Lung (tissue), 11 donors: ENCODE measurements at regions not wholly inside any gene's neighbourhood (a gene's known extent, or its start where the extent isn't known, plus 50 kb on each side); places are given as distances from the start of the nearest gene placed in this dataset.

Source experiments
- ATAC-seq: fragments of 200-7000 bp; cut with Tn5 transposase; one replicate; pipeline ENCODE4 v1.9.1; 2020; ENCODE audit warnings: moderate number of reproducible peaks; ENCODE audit not compliant: insufficient read depth, low FRiP score
- DNase-seq, 3 donors: peaks; one replicate each; pipeline ENCODE4 v3.0.0-alpha.2; 2013 to 2017
- H3K27ac ChIP-seq, 2 donors: one replicate each; pipeline ENCODE4 v1.5.1; 2013; ENCODE audit warnings: mild to moderate bottlenecking in 2 of 2, moderate library complexity in 2 of 2, control low read depth in 1 of 2, inconsistent platforms in 1 of 2, low read depth in 1 of 2, low read length in 1 of 2
- H3K27me3 ChIP-seq, 3 donors: one replicate each; pipeline ENCODE4 v1.5.1; 2013; ENCODE audit warnings: low read length in 2 of 3; ENCODE audit not compliant: control insufficient read depth in 3 of 3, insufficient read depth in 3 of 3
- H3K36me3 ChIP-seq, 4 donors: one replicate each; pipeline ENCODE4 v1.5.1; 2013; ENCODE audit warnings: low read length in 4 of 4, mild to moderate bottlenecking in 1 of 4, moderate library complexity in 1 of 4; ENCODE audit not compliant: control insufficient read depth in 4 of 4, insufficient read depth in 4 of 4
- H3K4me1 ChIP-seq, 5 donors: one replicate each; pipeline ENCODE4 v1.5.1; 2013; ENCODE audit warnings: low read length in 5 of 5, mild to moderate bottlenecking in 2 of 5, moderate library complexity in 1 of 5; ENCODE audit not compliant: control insufficient read depth in 5 of 5, insufficient read depth in 5 of 5
- H3K4me3 ChIP-seq: one replicate; pipeline ENCODE4 v1.5.1; 2013; ENCODE audit warnings: mild to moderate bottlenecking, control low read depth, moderate library complexity
- H3K9ac ChIP-seq, 2 donors: one replicate each; pipeline ENCODE4 v1.5.1; 2013; ENCODE audit warnings: low read length in 2 of 2, control low read depth in 1 of 2; ENCODE audit not compliant: insufficient read depth in 1 of 2
- H3K9me3 ChIP-seq, 4 donors: one replicate each; pipeline ENCODE4 v1.5.1; 2013; ENCODE audit warnings: low read length in 3 of 4, mild to moderate bottlenecking in 1 of 4, moderate library complexity in 1 of 4; ENCODE audit not compliant: control insufficient read depth in 4 of 4, insufficient read depth in 3 of 4
- CTCF ChIP-seq: IDR thresholded peaks from 2 replicates; pipeline ENCODE4 v1.5.1; 2012; ENCODE audit warnings: mild to moderate bottlenecking; ENCODE audit errors: control extremely low read depth, extremely low read depth
- WGBS, 2 donors: extraction: QIAGEN DNeasy Blood & Tissue Kit; methylation state at CpG; one replicate each; pipeline ENCODE4 v1.1.7; 2013; 5-methylcytosine and 5-hydroxymethylcytosine counted together
- donor health status: control.
- donor health status: control.
- donor health status: Bipolar disorder and iron deficiency.
- donor health status: healthy.
- donor health status: DM: yes; HTN: yes; CAD: no.

DNA sequence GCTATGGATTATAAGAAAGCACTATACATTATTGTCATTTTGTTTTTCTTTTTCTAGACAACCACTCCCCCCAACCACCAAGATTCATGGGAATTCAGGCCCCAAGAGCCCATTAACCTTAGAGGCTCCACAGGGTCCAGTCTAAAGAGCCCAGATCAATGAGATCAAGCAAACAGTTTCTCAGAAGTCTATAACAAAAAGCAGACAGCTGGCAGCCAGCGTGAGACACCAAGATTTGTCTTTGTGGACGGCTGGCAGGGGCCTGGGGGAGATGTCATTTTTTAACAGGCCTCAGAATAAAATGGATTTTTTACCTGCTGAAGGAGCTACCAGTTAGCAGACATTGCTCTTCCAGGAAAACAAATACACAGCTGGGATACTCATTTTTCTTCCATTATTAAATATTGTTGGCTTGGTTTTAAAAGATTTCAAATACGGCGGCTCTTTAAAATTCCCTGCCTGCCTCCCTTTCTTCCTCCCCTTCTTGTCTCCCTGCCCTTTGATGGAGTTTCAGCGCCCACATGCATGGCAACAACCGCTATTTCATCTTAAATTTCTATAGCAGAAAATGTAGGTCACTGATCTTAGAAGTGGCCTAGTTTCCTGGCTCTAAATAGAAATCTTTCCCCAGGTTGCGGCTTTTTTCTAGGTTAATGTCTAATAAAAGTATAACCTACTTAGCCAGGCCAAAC is 130.6 kb downstream of the FAM174B start:
- H3K4me3 ChIP-seq = no peak overlapping the region
- H3K27ac ChIP-seq = no peak overlapping the region
- H3K27me3 ChIP-seq = no peaks in the 10 kb centered on the region
- H3K9ac ChIP-seq = no peak overlapping the region
- no peaks in the 10 kb centered on the region for H3K9me3 ChIP-seq
- peaks cover 0 to 19% (median 6%) of the 10 kb centered on the region in 5 donors for H3K4me1 ChIP-seq
- peak in 1 of 3 donors; percentile 16 for DNase-seq
- WGBS, 2 donors = 89 to 94% methylated on average over 7 of the region's 7 CpGs
- no peaks in the 10 kb centered on the region for H3K36me3 ChIP-seq
- TF ChIP-seq CTCF = no peak
- no peak for ATAC-seq

DNA sequence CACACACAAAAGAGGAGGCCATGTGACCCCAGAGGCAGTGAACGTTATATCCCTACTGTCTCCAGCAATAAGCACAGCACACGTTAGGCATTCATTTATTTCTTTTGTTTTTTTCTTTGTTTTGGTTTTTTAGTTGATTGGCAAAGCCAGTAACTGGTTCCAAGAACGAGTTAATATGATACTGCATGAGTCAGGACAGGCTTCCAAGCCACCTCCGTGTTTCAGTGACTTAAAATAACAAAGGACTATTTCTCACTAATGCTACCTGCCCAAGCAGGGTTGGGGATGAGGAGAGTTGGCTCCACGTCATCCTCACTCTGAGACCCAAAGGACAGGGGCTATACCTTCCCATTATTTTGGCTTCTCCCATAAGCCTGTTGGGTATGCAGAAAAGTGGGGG is 130.5 kb downstream of the ST8SIA2 start:
- TF ChIP-seq CTCF = no peak
- Histone ChIP-seq H3K4me1 (peaks cover 0 to 19% (median 6%) of the 10 kb centered on the region in 5 donors), H3K27ac (no peak overlapping the region), H3K36me3 (no peaks in the 10 kb centered on the region), H3K4me3 (no peak overlapping the region), H3K27me3 (no peaks in the 10 kb centered on the region), H3K9me3 (no peaks in the 10 kb centered on the region), H3K9ac (no peak overlapping the region)
- no peak for ATAC-seq
- WGBS, 2 donors = 81 to 91% methylated on average over 5 of the region's 5 CpGs
- DNase-seq = no peak

- Histone ChIP-seq H3K9me3 (no peaks in the 10 kb centered on the region), H3K36me3 (no peaks in the 10 kb centered on the region), H3K27ac (no peak overlapping the region), H3K9ac (no peak overlapping the region), H3K27me3 (no peaks in the 10 kb centered on the region), H3K4me1 (peaks cover 0 to 19% (median 6%) of the 10 kb centered on the region in 5 donors), H3K4me3 (no peak overlapping the region)
- ATAC-seq (no peak), DNase-seq (peak in 2 of 3 donors; percentile 24)
- WGBS, 2 donors = 98 to 100% methylated on average over 2 of the region's 2 CpGs
- no peak for TF ChIP-seq CTCF
Measured at GRCh38 chr15:92523176-92523575, 129.5 kb downstream of the ST8SIA2 start.

GRCh38 chr15:92521624-92522008 is 127.9 kb downstream of the ST8SIA2 start:
- H3K9me3 ChIP-seq = no peaks in the 10 kb centered on the region
- H3K4me3 ChIP-seq = no peak overlapping the region
- no peaks in the 10 kb centered on the region for H3K36me3 ChIP-seq
- TF ChIP-seq CTCF = peak; percentile 79
- peaks cover 0 to 19% (median 6%) of the 10 kb centered on the region in 5 donors for H3K4me1 ChIP-seq
- H3K9ac ChIP-seq = no peak overlapping the region
- no peak overlapping the region for H3K27ac ChIP-seq
- ATAC-seq = peak; percentile 84
- H3K27me3 ChIP-seq = no peaks in the 10 kb centered on the region
- WGBS, 2 donors = 6 to 12% methylated on average over 7 of the region's 7 CpGs
- DNase-seq = peak; percentile 90 to 96 (median 95)
